ENCODE measurements at regions not wholly inside any gene's neighbourhood (a gene's known extent, or its start where the extent isn't known, plus 50 kb on each side); places are given as distances from the start of the nearest gene placed in this dataset.
"Not testable (repeated sequence)": the region's sequence is repeated elsewhere in the genome, so short reads cannot be mapped to it uniquely, and the experiment has no call there.

- DNase-seq (ENCODE audit: low spot score), result no peak
Observed at GRCh38 chr10:37467246-37467645, 341.8 kb downstream of the ANKRD30A start.

GRCh38 chr10:37456456-37456855, 331.1 kb downstream of the ANKRD30A start:
- no peak for DNase-seq (ENCODE audit: low spot score)

- DNase-seq (ENCODE audit: low spot score), result no peak
Observed at GRCh38 chr10:37448161-37448560, 322.8 kb downstream of the ANKRD30A start.

GRCh38 chr10:37442882-37443281, 317.5 kb downstream of the ANKRD30A start:
- DNase-seq (ENCODE audit: low spot score), result no peak

GRCh38 chr10:37441224-37441623, 315.8 kb downstream of the ANKRD30A start:
- not testable (repeated sequence) for DNase-seq (ENCODE audit: low spot score)

GRCh38 chr10:37439826-37440225, 314.4 kb downstream of the ANKRD30A start:
- DNase-seq (ENCODE audit: low spot score), result no peak

GRCh38 chr10:37436357-37436756, 311.0 kb downstream of the ANKRD30A start:
- DNase-seq (ENCODE audit: low spot score), result no peak

- peak; percentile 15 for DNase-seq (ENCODE audit: low spot score)
Observed at GRCh38 chr10:37434091-37434490, 308.7 kb downstream of the ANKRD30A start.

Measured in NAMALWA (cell line).